ENCODE measurements at regions not wholly inside any gene's neighbourhood (a gene's known extent, or its start where the extent isn't known, plus 50 kb on each side); places are given as distances from the start of the nearest gene placed in this dataset.

GRCh38 chr14:30179381-30180130 is 251.9 kb upstream of the PRKD1 start:
- TF ChIP-seq POLR2AphosphoS5 (IDR thresholded peaks at IDR 0.05): no peak
- TF ChIP-seq CTCF (IDR thresholded peaks at IDR 0.05): no peak
- no peak for TF ChIP-seq POLR2A (IDR thresholded peaks at IDR 0.05)
- TF ChIP-seq EP300 (IDR thresholded peaks at IDR 0.05): no peak
- Histone ChIP-seq H3K27ac (no peak overlapping the region), H3K27me3 (no peaks in the 10 kb centered on the region), H3K4me3 (no peak overlapping the region), H3K4me1 (no peaks in the 10 kb centered on the region), H3K36me3 (no peaks in the 10 kb centered on the region), H3K9me3 (no peaks in the 10 kb centered on the region)
- intact Hi-C loops (cut with DNase I; ENCODE audit: low total_unique reads): no loop called here
- DNase-seq: no peak
- 58 to 80% (median 65%) methylated on average over 3 to 4 of the region's 4 CpGs for whole genome bisulfite sequencing, 5 donors

GRCh38 chr14:30180219-30180618 is 252.6 kb upstream of the PRKD1 start:
- DNase-seq: no peak
- H3K4me1 ChIP-seq: no peaks in the 10 kb centered on the region
- no peaks in the 10 kb centered on the region for H3K9me3 ChIP-seq
- intact Hi-C loops (cut with DNase I; ENCODE audit: low total_unique reads): no loop called here
- no peaks in the 10 kb centered on the region for H3K27me3 ChIP-seq
- no peaks in the 10 kb centered on the region for H3K36me3 ChIP-seq
- TF ChIP-seq POLR2A (IDR thresholded peaks at IDR 0.05): no peak
- no peak for TF ChIP-seq POLR2AphosphoS5 (IDR thresholded peaks at IDR 0.05)
- 44 to 77% (median 47%) methylated on average over 2 of the region's 2 CpGs for WGBS, 5 donors
- no peak overlapping the region for H3K27ac ChIP-seq
- H3K4me3 ChIP-seq: no peak overlapping the region

GRCh38 chr14:30185832-30186231 is 258.2 kb upstream of the PRKD1 start:
- intact Hi-C loops (cut with DNase I; ENCODE audit: low total_unique reads): no loop called here
- Histone ChIP-seq H3K4me1 (no peaks in the 10 kb centered on the region), H3K36me3 (no peaks in the 10 kb centered on the region), H3K27ac (no peak overlapping the region), H3K9me3 (no peaks in the 10 kb centered on the region), H3K27me3 (no peaks in the 10 kb centered on the region), H3K4me3 (no peak overlapping the region)
- TF ChIP-seq POLR2AphosphoS5 (IDR thresholded peaks at IDR 0.05): no peak
- no peak for DNase-seq

- Histone ChIP-seq H3K27ac (no peak overlapping the region), H3K4me3 (no peak overlapping the region), H3K27me3 (no peaks in the 10 kb centered on the region), H3K4me1 (no peaks in the 10 kb centered on the region), H3K36me3 (no peaks in the 10 kb centered on the region), H3K9me3 (no peaks in the 10 kb centered on the region)
- intact Hi-C loops (cut with DNase I; ENCODE audit: low total_unique reads): no loop called here
- DNase-seq: no peak
- TF ChIP-seq POLR2A (IDR thresholded peaks at IDR 0.05) (no peak), POLR2AphosphoS5 (IDR thresholded peaks at IDR 0.05) (no peak), CTCF (IDR thresholded peaks at IDR 0.05) (no peak)
- WGBS, 5 donors: 50 to 74% (median 70%) methylated on average over 2 of the region's 2 CpGs
Observed at GRCh38 chr14:30191639-30192279, 264.1 kb upstream of the PRKD1 start.

GRCh38 chr14:30193101-30193500 is 265.5 kb upstream of the PRKD1 start:
- no peak overlapping the region for H3K27ac ChIP-seq
- H3K27me3 ChIP-seq: no peaks in the 10 kb centered on the region
- no peaks in the 10 kb centered on the region for H3K4me1 ChIP-seq
- intact Hi-C loops (cut with DNase I; ENCODE audit: low total_unique reads): no loop called here
- no peaks in the 10 kb centered on the region for H3K36me3 ChIP-seq
- 84 to 86% (median 85%) methylated on average over 4 of the region's 4 CpGs for WGBS, 5 donors
- no peak overlapping the region for H3K4me3 ChIP-seq
- TF ChIP-seq EP300 (IDR thresholded peaks at IDR 0.05): no peak
- no peak for TF ChIP-seq POLR2AphosphoS5 (IDR thresholded peaks at IDR 0.05)
- TF ChIP-seq POLR2A (IDR thresholded peaks at IDR 0.05): no peak
- no peak for TF ChIP-seq CTCF (IDR thresholded peaks at IDR 0.05)
- H3K9me3 ChIP-seq: no peaks in the 10 kb centered on the region
- no peak for DNase-seq

Measured in stomach (tissue), 8 donors.